NCI-H2107 treated with DMSO at 0.1 percent for 48 hours (cell line): ENCODE measurements at regions not wholly inside any gene's neighbourhood (a gene's known extent, or its start where the extent isn't known, plus 50 kb on each side); places are given as distances from the start of the nearest gene placed in this dataset.
"Not testable (repeated sequence)": the region's sequence is repeated elsewhere in the genome, so short reads cannot be mapped to it uniquely, and the experiment has no call there.

ENCODE experiments used
- DNase-seq: peaks from one replicate; lab custom pipeline; 2025; ENCODE audit not compliant: unreplicated experiment; lab: John Stamatoyannopoulos, UW

- no peak for DNase-seq
Measured at GRCh38 chr18:29930231-29930630, 1112.3 kb downstream of the DSC3 start.

DNA sequence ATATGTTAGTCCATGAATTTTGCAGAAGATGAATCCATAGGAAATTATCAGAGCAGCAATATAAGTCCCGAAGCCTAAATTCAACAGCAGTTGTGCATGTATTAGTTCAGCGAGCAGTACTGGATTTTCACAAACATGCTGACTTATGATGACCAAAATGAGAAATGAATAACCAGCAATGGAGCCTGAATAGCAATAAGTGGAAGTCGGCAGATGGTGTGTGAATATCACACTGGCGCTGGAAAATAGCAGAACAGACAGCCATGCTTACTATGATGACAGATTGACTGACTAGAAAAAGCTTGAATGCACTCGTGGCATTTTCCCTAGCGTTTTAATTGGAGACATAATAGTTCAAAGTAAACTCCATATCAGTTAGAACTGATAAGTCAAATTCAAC, 1114.5 kb downstream of the DSC3 start:
- DNase-seq, result no peak

DNA sequence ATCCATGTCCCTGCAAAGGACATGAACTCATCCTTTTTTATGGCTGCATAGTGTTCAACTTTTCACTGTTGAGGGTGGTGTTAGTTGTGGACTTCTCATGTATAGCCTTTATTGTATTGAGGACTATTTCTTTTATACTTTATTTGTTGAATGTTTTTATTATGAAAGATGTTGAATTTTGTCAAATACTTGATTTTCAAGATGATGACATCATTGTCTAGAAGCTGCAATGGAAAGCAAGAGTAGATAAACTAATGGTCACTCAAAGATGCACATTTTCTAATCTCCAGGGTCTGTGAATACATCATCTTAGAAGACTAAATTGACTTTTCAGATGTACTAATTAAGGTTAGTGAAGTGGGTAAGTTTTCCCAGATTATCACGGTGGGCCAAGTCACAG, 1117.0 kb downstream of the DSC3 start:
- DNase-seq, result no peak

GRCh38 chr18:29912351-29912750, 1130.2 kb downstream of the DSC3 start:
- DNase-seq, result no peak

GRCh38 chr18:29892960-29893558, 1149.5 kb downstream of the DSC3 start:
- DNase-seq, result no peak

DNA sequence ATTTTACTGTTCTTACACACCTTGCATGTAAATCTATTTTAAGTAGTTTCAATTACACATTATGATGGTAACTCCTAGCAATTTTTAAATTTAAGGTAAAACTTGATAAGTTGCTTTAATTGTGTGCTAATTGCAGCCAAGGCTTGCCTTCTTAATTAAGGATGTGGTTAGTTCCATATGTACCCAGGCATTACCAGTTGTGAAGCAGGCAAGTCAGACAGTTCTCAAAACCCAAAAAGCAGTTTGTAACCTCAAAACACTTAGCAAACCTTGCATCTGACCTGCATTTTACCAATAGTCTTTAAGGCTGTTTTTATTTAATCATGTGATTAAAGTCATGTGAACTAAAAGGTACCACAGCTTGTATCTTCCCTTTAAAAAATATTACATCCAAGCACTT, 1159.4 kb downstream of the DSC3 start:
- DNase-seq, result no peak

GRCh38 chr18:29882620-29883019, 1159.9 kb downstream of the DSC3 start:
- DNase-seq, result no peak

DNA sequence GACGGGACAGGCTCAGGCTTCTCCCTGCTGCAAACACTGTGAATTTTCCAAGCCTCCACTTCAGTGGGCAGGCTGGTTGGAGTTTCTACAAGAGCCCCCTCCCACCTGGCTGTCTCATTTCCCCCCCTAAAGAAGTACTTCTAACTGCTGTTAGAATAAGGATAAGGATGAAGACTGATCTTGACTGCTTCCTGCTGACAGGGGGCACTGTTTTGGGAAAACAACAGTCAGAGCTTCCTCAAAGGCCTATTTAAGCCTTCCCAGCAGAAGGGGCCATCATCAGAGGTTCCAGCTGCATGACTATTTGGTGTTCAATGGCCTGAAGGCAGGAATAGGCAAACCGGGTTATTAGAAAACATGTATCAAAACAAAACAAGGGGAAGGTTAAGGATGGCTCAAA, 1162.8 kb downstream of the DSC3 start:
- DNase-seq, result no peak

DNA sequence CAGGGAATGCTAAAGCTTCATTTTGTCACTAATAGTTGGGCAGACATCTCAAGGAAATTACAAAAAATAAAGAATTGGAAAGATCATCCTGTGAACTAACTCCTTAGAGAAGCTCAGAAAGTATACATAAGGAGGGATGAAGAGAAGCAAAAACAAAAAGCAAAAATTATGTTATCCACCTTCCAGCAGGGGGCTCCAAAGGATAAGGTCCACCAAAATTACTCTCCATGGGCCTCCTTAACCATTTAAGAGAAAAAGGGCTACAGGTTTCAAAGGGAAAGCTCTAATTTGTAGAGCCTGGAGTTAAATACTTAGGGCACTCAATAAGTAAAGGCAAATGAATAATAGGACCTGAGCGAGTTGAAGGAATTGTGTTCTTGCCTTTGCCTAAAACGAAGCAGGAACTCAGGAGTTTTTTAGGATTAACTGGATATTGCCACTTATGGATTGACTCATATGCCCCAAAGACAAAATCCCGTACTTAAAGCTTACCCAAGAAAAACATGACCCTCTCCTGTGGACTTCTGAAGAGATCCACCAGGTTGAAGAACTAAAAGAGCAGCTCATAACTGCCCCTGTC, 1167.9 kb downstream of the DSC3 start:
- DNase-seq, result no peak

GRCh38 chr18:29873211-29873610, 1169.3 kb downstream of the DSC3 start:
- DNase-seq, result no peak

DNA sequence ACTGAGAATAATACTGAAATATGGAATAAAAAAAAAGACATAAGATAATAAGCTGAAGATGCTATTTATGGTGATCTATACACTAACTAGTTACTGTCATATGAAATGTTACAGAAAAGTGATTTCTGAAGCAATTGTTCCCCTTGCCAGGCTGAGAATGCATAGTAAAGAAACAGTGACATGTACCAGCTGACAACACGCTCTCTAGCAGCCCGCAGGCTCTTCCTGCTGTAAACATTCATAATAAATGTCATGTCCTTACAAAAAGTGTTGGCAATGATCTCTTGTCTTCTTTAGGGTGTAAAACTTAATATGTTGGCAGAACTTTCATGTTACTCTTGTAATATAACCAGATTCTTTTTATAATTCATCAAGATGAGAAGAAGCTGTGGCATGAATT, 1171.3 kb downstream of the DSC3 start:
- no peak for DNase-seq

DNA sequence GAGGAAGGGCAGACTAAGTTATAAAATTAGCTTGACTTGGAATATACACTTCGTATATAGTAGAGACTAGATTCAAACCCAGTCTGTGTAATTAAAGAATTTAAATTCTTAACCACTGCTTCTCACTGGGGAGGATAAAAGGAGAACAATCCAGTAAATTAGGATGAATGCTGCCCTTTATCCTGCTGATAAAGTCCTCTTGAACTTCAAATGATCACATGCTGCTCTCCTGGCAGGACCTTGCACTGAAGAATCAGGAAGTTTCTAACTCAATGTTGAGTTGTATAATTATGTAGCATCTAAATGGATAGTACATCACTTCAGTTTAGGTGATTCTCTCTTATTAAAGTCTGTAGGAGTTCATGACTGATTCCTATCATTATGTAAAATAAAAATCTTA, 1179.7 kb downstream of the DSC3 start:
- DNase-seq, result no peak

DNA sequence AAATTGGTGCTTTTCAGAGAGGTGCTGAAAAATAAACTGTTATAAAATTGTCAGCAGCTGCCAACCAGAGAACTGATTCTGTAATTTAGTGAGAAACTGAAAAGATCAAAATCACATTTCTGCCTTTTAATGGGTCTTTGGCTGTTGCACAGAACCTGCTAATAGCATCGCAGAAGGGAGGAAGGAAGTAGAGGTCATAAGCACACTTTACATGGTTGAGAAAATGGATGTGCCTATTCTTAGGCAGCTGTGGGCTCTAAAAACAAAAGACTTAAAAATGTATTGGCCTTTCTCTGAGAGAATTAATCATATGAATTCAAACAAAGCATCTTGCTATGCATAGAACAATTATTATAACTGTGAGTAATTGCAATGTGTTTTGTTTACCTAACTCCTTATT, 1186.9 kb downstream of the DSC3 start:
- DNase-seq, result no peak

DNA sequence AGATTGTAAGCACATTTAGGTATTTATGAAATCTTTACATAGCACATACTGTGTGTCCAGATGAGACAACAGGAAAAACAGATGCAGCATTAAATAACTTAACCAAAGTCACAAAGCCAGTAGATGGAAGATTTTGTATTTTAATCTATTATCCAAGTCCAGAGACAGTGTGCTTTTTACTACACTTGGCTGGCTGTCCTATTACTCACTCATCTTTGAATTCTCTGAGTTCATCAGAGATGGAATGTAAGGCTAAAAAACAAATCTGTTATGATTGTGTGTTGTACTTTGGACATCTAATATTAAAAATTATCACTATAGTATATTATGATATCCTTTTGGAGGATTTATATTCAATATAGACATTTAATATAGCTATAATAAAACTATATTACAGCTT, 1189.4 kb downstream of the DSC3 start:
- DNase-seq, result no peak

GRCh38 chr18:29849144-29849543, 1193.4 kb downstream of the DSC3 start:
- no peak for DNase-seq

- DNase-seq, result no peak
Measured at GRCh38 chr18:29841631-29842030, 1200.9 kb downstream of the DSC3 start.

GRCh38 chr18:29840089-29840488, 1202.5 kb downstream of the DSC3 start:
- no peak for DNase-seq

DNA sequence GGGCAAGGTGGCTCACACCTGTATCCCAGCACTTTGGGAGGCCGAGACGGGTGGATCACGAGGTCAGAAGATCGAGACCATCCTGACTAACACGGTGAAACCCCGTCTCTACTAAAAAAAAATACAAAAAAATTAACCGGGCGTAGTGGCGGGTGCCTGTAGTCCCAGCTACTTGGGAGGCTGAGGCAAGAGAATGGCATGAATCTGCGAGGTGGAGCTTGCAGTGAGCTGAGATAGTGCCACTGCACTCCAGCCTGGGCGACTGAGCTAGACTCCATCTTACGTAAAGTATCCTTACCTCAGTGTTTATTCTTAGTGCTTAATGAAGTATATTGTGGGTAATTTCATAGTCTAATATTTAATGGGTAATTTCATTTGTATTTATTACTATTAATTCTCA, 1203.6 kb downstream of the DSC3 start:
- not testable (repeated sequence) for DNase-seq

GRCh38 chr18:29838556-29838955, 1204.0 kb downstream of the DSC3 start:
- no peak for DNase-seq

- DNase-seq, result no peak
Measured at GRCh38 chr18:29823671-29824070, 1218.9 kb downstream of the DSC3 start.

DNA sequence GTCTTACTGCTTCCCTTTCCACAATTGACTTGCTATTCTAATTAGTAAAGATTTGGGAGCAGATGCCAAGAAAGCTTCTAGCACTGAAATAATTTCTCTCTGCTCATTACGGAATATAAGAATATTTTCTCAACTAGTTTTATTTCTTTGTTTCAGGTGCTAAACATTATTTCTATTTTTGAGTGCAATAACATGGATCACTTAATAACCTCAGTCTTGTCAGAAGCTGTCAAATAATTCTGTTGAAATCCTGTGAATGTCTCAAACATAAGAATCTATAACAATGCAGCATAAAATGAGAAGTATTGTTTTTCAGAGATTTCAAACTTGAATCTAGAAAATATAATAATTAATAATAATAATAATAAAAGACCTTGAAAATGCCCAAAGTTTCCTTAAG, 1221.0 kb downstream of the DSC3 start:
- DNase-seq, result no peak

DNA sequence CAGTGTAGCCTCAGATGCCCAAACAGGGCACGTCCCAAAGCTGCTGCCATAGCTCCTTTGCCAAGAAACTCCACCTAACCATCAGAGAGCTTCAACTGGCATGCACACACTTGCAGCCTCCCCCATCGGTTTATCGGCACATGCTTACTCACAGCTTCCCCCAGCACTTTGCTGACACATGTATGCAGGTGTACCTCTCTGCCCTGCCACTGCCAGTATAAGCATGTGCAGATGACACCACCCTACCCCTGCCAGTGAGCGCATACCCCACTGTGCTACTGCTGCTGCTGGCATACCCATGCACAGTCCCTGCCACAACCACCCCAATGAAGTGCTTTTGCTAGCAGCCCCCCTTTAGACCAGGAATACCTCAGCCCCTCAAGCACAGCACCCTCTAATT, 1231.0 kb downstream of the DSC3 start:
- no peak for DNase-seq

- DNase-seq, result no peak
Measured at GRCh38 chr18:29780816-29781215, 1261.7 kb downstream of the DSC3 start.
